Activated B cell treated with CpG ODN at 0.5 μM for 24 hours (primary cell): ENCODE measurements at regions not wholly inside any gene's neighbourhood (a gene's known extent, or its start where the extent isn't known, plus 50 kb on each side); places are given as distances from the start of the nearest gene placed in this dataset.

Experiments
- ATAC-seq: fragments of 200-7000 bp; cut with Tn5 transposase; one replicate; pipeline ENCODE4 v1.10.0; 2021; ENCODE audit warnings: low read depth, mild to moderate bottlenecking, moderate library complexity
- CTCF ChIA-PET: fragments of 350-600 bp; sonication (Branson Sonifier 250); formaldehyde crosslinking; loops from one replicate; lab custom pipeline; 2021; ENCODE audit warnings: antibody characterized with exemption; lab: Charles Lee
- POLR2A ChIA-PET: fragments of 350-600 bp; sonication (Branson Sonifier 250); formaldehyde crosslinking; loops from one replicate; lab custom pipeline; 2021; ENCODE audit warnings: antibody characterized with exemption; lab: Charles Lee
- DNase-seq: peaks from one replicate; pipeline ENCODE4 v3.0.0; 2022
- H3K27ac Mint-ChIP-seq: one replicate; pipeline ENCODE4 v1.8.0; 2020; ENCODE audit warnings: mixed read lengths
- H3K27me3 Mint-ChIP-seq: one replicate; pipeline ENCODE4 v1.8.0; 2021; ENCODE audit warnings: mixed read lengths
- H3K36me3 Mint-ChIP-seq: one replicate; pipeline ENCODE4 v1.8.0; 2021; ENCODE audit warnings: low read depth, mixed read lengths
- H3K4me1 Mint-ChIP-seq: one replicate; pipeline ENCODE4 v1.8.0; 2021; ENCODE audit warnings: mixed read lengths
- H3K4me3 Mint-ChIP-seq: one replicate; pipeline ENCODE4 v1.8.0; 2020; ENCODE audit warnings: mild to moderate bottlenecking, mixed read lengths
- H3K9me3 Mint-ChIP-seq: one replicate; pipeline ENCODE4 v1.8.0; 2020; ENCODE audit warnings: mixed read lengths
- intact Hi-C: fragments of 100-400 bp; cut with micrococcal nuclease; formaldehyde crosslinking; loops from one replicate; pipeline ENCODE4 v1.15.1; 2024
- TF ChIP-seq, protein P1 (sequence below): fragments of 200-600 bp; IDR thresholded peaks from one replicate; pipeline ENCODE4 v1.8.0; 2022; ENCODE audit warnings: antibody characterized with exemption, mild to moderate bottlenecking

DNA sequence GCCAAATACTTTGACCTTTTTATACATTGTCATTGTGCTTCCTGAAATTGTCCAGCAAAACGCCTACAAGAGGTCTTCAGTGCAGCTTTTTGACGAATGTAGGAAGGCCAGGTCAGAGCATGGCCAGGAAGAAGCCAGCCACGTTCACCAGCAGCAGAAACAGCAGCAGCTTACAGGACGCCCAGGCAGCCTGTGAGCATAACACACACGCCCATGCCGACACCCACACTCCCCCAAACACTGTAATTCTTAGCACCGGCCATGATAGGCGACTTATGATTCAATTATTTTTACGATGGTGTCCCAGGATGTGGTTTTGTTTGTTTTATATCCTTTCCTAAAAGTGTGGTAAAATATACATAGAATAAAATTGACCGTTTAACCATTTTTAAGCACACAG, 249.1 kb upstream of the SALL3 start:
- no peaks in the 10 kb centered on the region for H3K36me3 Mint-ChIP-seq
- POLR2A ChIA-PET: no interaction called here
- H3K4me1 Mint-ChIP-seq: no peaks in the 10 kb centered on the region
- CTCF ChIA-PET: no interaction called here
- ATAC-seq (no peak), DNase-seq (no peak)
- no peak overlapping the region for H3K4me3 Mint-ChIP-seq
- TF ChIP-seq, protein P1, sequence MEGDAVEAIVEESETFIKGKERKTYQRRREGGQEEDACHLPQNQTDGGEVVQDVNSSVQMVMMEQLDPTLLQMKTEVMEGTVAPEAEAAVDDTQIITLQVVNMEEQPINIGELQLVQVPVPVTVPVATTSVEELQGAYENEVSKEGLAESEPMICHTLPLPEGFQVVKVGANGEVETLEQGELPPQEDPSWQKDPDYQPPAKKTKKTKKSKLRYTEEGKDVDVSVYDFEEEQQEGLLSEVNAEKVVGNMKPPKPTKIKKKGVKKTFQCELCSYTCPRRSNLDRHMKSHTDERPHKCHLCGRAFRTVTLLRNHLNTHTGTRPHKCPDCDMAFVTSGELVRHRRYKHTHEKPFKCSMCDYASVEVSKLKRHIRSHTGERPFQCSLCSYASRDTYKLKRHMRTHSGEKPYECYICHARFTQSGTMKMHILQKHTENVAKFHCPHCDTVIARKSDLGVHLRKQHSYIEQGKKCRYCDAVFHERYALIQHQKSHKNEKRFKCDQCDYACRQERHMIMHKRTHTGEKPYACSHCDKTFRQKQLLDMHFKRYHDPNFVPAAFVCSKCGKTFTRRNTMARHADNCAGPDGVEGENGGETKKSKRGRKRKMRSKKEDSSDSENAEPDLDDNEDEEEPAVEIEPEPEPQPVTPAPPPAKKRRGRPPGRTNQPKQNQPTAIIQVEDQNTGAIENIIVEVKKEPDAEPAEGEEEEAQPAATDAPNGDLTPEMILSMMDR: no peak
- no peaks in the 10 kb centered on the region for H3K9me3 Mint-ChIP-seq
- no peaks in the 10 kb centered on the region for H3K27me3 Mint-ChIP-seq
- intact Hi-C loops: no loop called here
- no peak overlapping the region for H3K27ac Mint-ChIP-seq

DNA sequence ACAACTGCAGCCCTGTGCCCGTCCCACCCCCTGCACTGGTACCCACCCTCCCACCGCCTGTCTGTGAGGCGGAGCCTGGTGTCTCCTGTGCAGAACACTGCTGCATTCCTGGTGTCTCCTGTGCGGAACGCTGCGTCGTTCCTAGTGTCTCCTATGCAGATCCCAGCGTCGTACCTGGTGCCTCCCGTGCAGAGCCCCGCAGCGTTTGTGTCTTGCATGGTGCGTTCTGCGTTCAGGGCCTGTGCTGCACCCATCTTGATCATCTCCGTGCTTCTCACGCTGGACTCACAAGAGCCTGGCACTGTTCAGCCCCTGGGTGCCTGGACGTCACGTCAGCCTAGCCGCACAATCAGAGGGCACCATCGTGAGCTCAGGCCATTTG, 248.6 kb upstream of the SALL3 start:
- Mint-ChIP-seq H3K27me3 (no peaks in the 10 kb centered on the region), H3K27ac (no peak overlapping the region), H3K9me3 (no peaks in the 10 kb centered on the region), H3K36me3 (no peaks in the 10 kb centered on the region), H3K4me1 (no peaks in the 10 kb centered on the region), H3K4me3 (no peak overlapping the region)
- DNase-seq (no peak), ATAC-seq (no peak)
- ChIA-PET POLR2A (no interaction called here), CTCF (no interaction called here)
- TF ChIP-seq, protein P1: no peak
- intact Hi-C loops: no loop called here

DNA sequence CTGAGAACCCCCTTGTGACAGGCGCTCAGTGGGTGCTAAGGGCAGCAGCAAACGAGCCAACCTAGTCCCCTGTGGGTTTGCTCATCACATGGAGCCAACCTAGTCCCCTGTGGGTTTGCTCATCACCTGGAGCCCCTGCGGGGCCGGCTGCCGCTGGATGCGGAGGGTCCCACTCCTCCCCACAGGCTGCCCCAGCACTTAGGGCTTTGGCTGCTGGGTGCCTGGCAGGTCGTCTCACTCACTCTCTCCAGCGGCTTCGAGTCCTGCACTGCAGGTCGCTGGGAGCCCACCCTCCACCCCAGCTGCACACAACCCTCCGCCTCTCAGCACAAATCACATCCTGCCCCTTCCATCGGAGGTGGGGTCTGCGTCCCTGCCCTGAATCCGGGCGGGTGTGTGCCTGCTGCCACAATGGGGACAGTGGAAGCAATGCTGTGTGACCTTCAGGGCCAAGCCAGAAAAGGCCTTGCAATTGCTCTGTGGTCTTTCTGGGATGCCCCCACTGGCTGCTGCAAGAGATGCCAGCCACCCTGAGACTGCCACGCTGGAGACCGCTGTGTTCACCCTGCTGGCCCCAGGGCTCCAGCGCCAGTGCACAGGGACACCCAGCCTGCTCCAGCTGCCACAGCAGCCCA, 248.1 kb upstream of the SALL3 start:
- Mint-ChIP-seq H3K4me3 (no peak overlapping the region), H3K9me3 (no peaks in the 10 kb centered on the region), H3K36me3 (no peaks in the 10 kb centered on the region), H3K4me1 (no peaks in the 10 kb centered on the region), H3K27me3 (no peaks in the 10 kb centered on the region), H3K27ac (no peak overlapping the region)
- intact Hi-C loops: no loop called here
- TF ChIP-seq, protein P1: no peak
- ChIA-PET POLR2A (no interaction called here), CTCF (no interaction called here)
- DNase-seq (no peak), ATAC-seq (no peak)

DNA sequence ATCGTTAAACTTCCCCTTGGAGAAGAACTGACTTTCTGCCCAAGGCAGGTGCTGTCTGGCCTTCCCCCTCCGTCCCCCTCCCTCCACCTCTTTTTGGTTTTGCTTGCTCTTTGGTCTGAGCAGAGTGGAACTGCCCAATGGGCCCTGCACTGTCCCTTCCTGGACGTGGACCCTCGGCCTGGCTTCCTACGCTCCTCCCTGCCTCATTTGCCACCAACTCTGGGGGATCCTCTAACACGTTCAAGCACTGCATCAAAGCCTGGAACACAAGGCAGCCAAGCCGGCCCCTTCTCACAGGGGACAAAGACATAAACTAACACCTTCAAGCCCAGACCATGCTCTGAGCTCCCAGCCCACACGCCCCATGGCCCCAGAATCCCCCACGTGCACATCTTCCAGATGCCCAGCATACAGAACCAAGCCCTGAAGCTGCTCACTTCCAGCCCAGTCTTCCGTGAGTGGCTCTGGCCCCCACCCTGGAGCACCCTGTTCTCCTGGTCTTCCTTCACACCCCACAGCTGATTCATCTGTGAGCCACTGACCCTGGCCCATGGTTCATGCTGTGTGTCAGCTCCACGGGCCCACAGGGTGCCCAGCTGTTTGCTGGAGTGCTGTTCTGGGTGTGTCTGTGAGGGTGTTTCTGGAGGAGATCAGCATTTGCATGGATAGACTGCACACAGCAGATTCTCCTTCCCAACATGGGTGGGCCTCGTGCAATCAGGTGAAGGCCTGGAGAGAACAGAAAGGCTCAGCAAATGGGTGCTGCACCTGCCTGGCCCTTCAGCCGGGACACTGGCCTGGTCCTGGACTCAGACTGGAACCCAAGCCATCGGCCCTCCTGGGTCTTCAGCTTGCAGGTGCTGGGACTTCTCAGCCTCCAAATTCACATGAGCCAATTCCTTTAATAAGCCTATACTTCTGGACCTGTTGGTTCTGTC, 247.1 kb upstream of the SALL3 start:
- H3K27ac Mint-ChIP-seq: no peak overlapping the region
- POLR2A ChIA-PET: no interaction called here
- no peak for DNase-seq

More for the DNA sequence above, 247.1 kb upstream of the SALL3 start:
- Mint-ChIP-seq H3K9me3 (no peaks in the 10 kb centered on the region), H3K36me3 (no peaks in the 10 kb centered on the region), H3K4me1 (no peaks in the 10 kb centered on the region), H3K4me3 (no peak overlapping the region), H3K27me3 (no peaks in the 10 kb centered on the region)
- ATAC-seq: no peak
- intact Hi-C loops: no loop called here
- CTCF ChIA-PET: no interaction called here
- TF ChIP-seq, protein P1: no peak
